ENCODE measurements at regions not wholly inside any gene's neighbourhood (a gene's known extent, or its start where the extent isn't known, plus 50 kb on each side); places are given as distances from the start of the nearest gene placed in this dataset.
"Not testable (repeated sequence)": the region's sequence is repeated elsewhere in the genome, so short reads cannot be mapped to it uniquely, and the experiment has no call there.

- no peaks in the 10 kb centered on the region for H3K4me1 ChIP-seq
- TF ChIP-seq CTCF (IDR thresholded peaks at IDR 0.05), result no peak
- H3K27me3 ChIP-seq, result no peaks in the 10 kb centered on the region
- H3K27ac ChIP-seq, result no peak overlapping the region
- DNase-seq, result no peak
- intact Hi-C loops (cut with DNase I; ENCODE audit: low total_unique reads), result no loop called here
- H3K4me3 ChIP-seq, result no peak overlapping the region
- no peaks in the 10 kb centered on the region for H3K9me3 ChIP-seq
- H3K36me3 ChIP-seq, result no peaks in the 10 kb centered on the region
These were observed 228.3 kb upstream of the DEPDC1 start for GRCh38 chr1:68725001-68725752.

GRCh38 chr1:68739486-68739885 lies 242.6 kb upstream of the DEPDC1 start:
- intact Hi-C loops (cut with DNase I; ENCODE audit: low total_unique reads); H3K36me3 ChIP-seq; H3K4me3 ChIP-seq; DNase-seq; H3K27ac ChIP-seq; H3K9me3 ChIP-seq; H3K27me3 ChIP-seq; H3K4me1 ChIP-seq: not testable (repeated sequence)

GRCh38 chr1:68745011-68745410 lies 248.1 kb upstream of the DEPDC1 start:
- H3K27ac ChIP-seq, result no peak overlapping the region

GRCh38 chr1:68745451-68745850 lies 248.6 kb upstream of the DEPDC1 start:
- intact Hi-C loops (cut with DNase I; ENCODE audit: low total_unique reads), result no loop called here
- H3K27ac ChIP-seq, result no peak overlapping the region
- H3K4me3 ChIP-seq, result no peak overlapping the region
- no peak for TF ChIP-seq CTCF (IDR thresholded peaks at IDR 0.05)
- H3K36me3 ChIP-seq, result no peaks in the 10 kb centered on the region
- no peaks in the 10 kb centered on the region for H3K27me3 ChIP-seq
- DNase-seq, result no peak
- H3K4me1 ChIP-seq, result peaks cover 0 to 3% (median 0%) of the 10 kb centered on the region in 4 donors
- H3K9me3 ChIP-seq, result no peaks in the 10 kb centered on the region

More at GRCh38 chr1:68745011-68745410, 248.1 kb upstream of the DEPDC1 start:
- intact Hi-C loops (cut with DNase I; ENCODE audit: low total_unique reads), result no loop called here
- Histone ChIP-seq H3K9me3 (no peaks in the 10 kb centered on the region), H3K4me3 (no peak overlapping the region), H3K36me3 (no peaks in the 10 kb centered on the region), H3K4me1 (peaks cover 0 to 3% (median 0%) of the 10 kb centered on the region in 4 donors), H3K27me3 (no peaks in the 10 kb centered on the region)
- DNase-seq, result no peak
- no peak for TF ChIP-seq CTCF (IDR thresholded peaks at IDR 0.05)

GRCh38 chr1:68746378-68746777 lies 249.5 kb upstream of the DEPDC1 start:
- H3K4me3 ChIP-seq, result no peak overlapping the region

More at GRCh38 chr1:68746378-68746777, 249.5 kb upstream of the DEPDC1 start:
- DNase-seq, result no peak
- Histone ChIP-seq H3K27me3 (no peaks in the 10 kb centered on the region), H3K4me1 (peaks cover 0 to 3% (median 0%) of the 10 kb centered on the region in 4 donors), H3K36me3 (no peaks in the 10 kb centered on the region), H3K27ac (no peak overlapping the region), H3K9me3 (no peaks in the 10 kb centered on the region)
- TF ChIP-seq CTCF (IDR thresholded peaks at IDR 0.05), result no peak
- intact Hi-C loops (cut with DNase I; ENCODE audit: low total_unique reads), result no loop called here

All from tibial artery (tissue), 4 donors.